Parathyroid adenoma (tissue), 2 donors: ENCODE measurements at regions not wholly inside any gene's neighbourhood (a gene's known extent, or its start where the extent isn't known, plus 50 kb on each side); places are given as distances from the start of the nearest gene placed in this dataset.
"Not testable (repeated sequence)": the region's sequence is repeated elsewhere in the genome, so short reads cannot be mapped to it uniquely, and the experiment has no call there.

ENCODE experiments used
- H2AFZ ChIP-seq: fragments of 300-600 bp; sonication (generic); one replicate; pipeline ENCODE4 v1.7.0; 2017; ENCODE audit warnings: antibody characterized with exemption, mild to moderate bottlenecking
- H3K27ac ChIP-seq: fragments of 300-600 bp; sonication (generic); one replicate; pipeline ENCODE4 v1.7.0; 2017
- H3K27me3 ChIP-seq: fragments of 300-600 bp; sonication (generic); one replicate; pipeline ENCODE4 v1.7.0; 2017; ENCODE audit warnings: low read length; ENCODE audit not compliant: control insufficient read depth, insufficient read depth
- H3K36me3 ChIP-seq: fragments of 300-600 bp; sonication (generic); one replicate; pipeline ENCODE4 v1.7.0; 2017; ENCODE audit warnings: low read length; ENCODE audit not compliant: control insufficient read depth, insufficient read depth
- H3K4me1 ChIP-seq: fragments of 300-600 bp; sonication (generic); one replicate; pipeline ENCODE4 v1.7.0; 2017; ENCODE audit warnings: control low read depth
- H3K4me2 ChIP-seq: fragments of 300-600 bp; sonication (generic); one replicate; pipeline ENCODE4 v1.7.0; 2017; ENCODE audit warnings: low read length
- H3K4me3 ChIP-seq: fragments of 300-600 bp; sonication (generic); one replicate; pipeline ENCODE4 v1.7.0; 2017; ENCODE audit warnings: low read depth, low read length
- H3K79me2 ChIP-seq: fragments of 300-600 bp; sonication (generic); one replicate; pipeline ENCODE4 v1.7.0; 2017; ENCODE audit warnings: control low read depth
- H3K9ac ChIP-seq: fragments of 300-600 bp; sonication (generic); one replicate; pipeline ENCODE4 v1.7.0; 2017; ENCODE audit warnings: mild to moderate bottlenecking
- H3K9me3 ChIP-seq: fragments of 300-600 bp; sonication (generic); one replicate; pipeline ENCODE4 v1.7.0; 2017; ENCODE audit warnings: low read length; ENCODE audit not compliant: control insufficient read depth
- CTCF ChIP-seq: fragments of 300-600 bp; sonication (generic); IDR thresholded peaks from one replicate; pipeline ENCODE4 v1.7.0; 2017; ENCODE audit warnings: antibody characterized with exemption, mild to moderate bottlenecking
- donor health status: primary hyperparathyroidism.

GRCh38 chr21:14300074-14300473 is 82.9 kb downstream of the HSPA13 start:
- H2AFZ ChIP-seq = no peak overlapping the region

GRCh38 chr21:14290576-14290975 is 74.6 kb downstream of the RBM11 start:
- H3K27ac ChIP-seq = no peak overlapping the region
- no peaks in the 10 kb centered on the region for H3K27me3 ChIP-seq
- H3K9me3 ChIP-seq = no peaks in the 10 kb centered on the region
- no peaks in the 10 kb centered on the region for H3K79me2 ChIP-seq
- no peaks in the 10 kb centered on the region for H3K36me3 ChIP-seq
- no peak overlapping the region for H3K9ac ChIP-seq
- no peak for TF ChIP-seq CTCF
- H3K4me2 ChIP-seq = no peak overlapping the region
- no peak overlapping the region for H2AFZ ChIP-seq
- H3K4me1 ChIP-seq = no peaks in the 10 kb centered on the region
- H3K4me3 ChIP-seq = no peak overlapping the region

More at GRCh38 chr21:14300074-14300473, 82.9 kb downstream of the HSPA13 start:
- Histone ChIP-seq H3K4me2 (no peak overlapping the region), H3K4me1 (no peaks in the 10 kb centered on the region), H3K27me3 (no peaks in the 10 kb centered on the region), H3K4me3 (no peak overlapping the region), H3K27ac (no peak overlapping the region), H3K9ac (no peak overlapping the region), H3K36me3 (no peaks in the 10 kb centered on the region), H3K79me2 (no peaks in the 10 kb centered on the region), H3K9me3 (no peaks in the 10 kb centered on the region)
- TF ChIP-seq CTCF = no peak

- H3K27ac ChIP-seq = no peak overlapping the region
- no peaks in the 10 kb centered on the region for H3K9me3 ChIP-seq
- H2AFZ ChIP-seq = no peak overlapping the region
Observed at GRCh38 chr21:14288922-14289321, 73.0 kb downstream of the RBM11 start.

GRCh38 chr21:14285147-14285761 is 69.3 kb downstream of the RBM11 start:
- Histone ChIP-seq H3K27me3 (no peaks in the 10 kb centered on the region), H3K36me3 (no peaks in the 10 kb centered on the region), H3K9me3 (no peaks in the 10 kb centered on the region), H2AFZ (no peak overlapping the region), H3K4me2 (peak overlapping the region; percentile 41), H3K4me1 (no peaks in the 10 kb centered on the region), H3K4me3 (no peak overlapping the region), H3K9ac (no peak overlapping the region), H3K27ac (no peak overlapping the region), H3K79me2 (no peaks in the 10 kb centered on the region)
- no peak for TF ChIP-seq CTCF

More at GRCh38 chr21:14288922-14289321, 73.0 kb downstream of the RBM11 start:
- no peak for TF ChIP-seq CTCF
- no peaks in the 10 kb centered on the region for H3K27me3 ChIP-seq
- H3K36me3 ChIP-seq = no peaks in the 10 kb centered on the region
- H3K4me3 ChIP-seq = no peak overlapping the region
- no peaks in the 10 kb centered on the region for H3K4me1 ChIP-seq
- H3K4me2 ChIP-seq = no peak overlapping the region
- no peaks in the 10 kb centered on the region for H3K79me2 ChIP-seq
- H3K9ac ChIP-seq = no peak overlapping the region

- H3K79me2 ChIP-seq = no peaks in the 10 kb centered on the region
- H2AFZ ChIP-seq = no peak overlapping the region
- no peaks in the 10 kb centered on the region for H3K9me3 ChIP-seq
Observed at GRCh38 chr21:14284481-14284880, 68.5 kb downstream of the RBM11 start.

GRCh38 chr21:14281188-14281900 is 65.4 kb downstream of the RBM11 start:
- H3K79me2 ChIP-seq, H3K27me3 ChIP-seq, H3K9me3 ChIP-seq, H3K4me3 ChIP-seq, H2AFZ ChIP-seq, H3K27ac ChIP-seq, H3K4me1 ChIP-seq, H3K9ac ChIP-seq, H3K4me2 ChIP-seq, H3K36me3 ChIP-seq: not testable (repeated sequence)

More at GRCh38 chr21:14284481-14284880, 68.5 kb downstream of the RBM11 start:
- H3K27ac ChIP-seq = no peak overlapping the region
- peak overlapping the region; percentile 41 for H3K4me2 ChIP-seq
- no peak overlapping the region for H3K4me3 ChIP-seq
- TF ChIP-seq CTCF = no peak
- no peaks in the 10 kb centered on the region for H3K36me3 ChIP-seq
- H3K4me1 ChIP-seq = no peaks in the 10 kb centered on the region
- H3K27me3 ChIP-seq = no peaks in the 10 kb centered on the region
- no peak overlapping the region for H3K9ac ChIP-seq
